ENCODE measurements at regions not wholly inside any gene's neighbourhood (a gene's known extent, or its start where the extent isn't known, plus 50 kb on each side); places are given as distances from the start of the nearest gene placed in this dataset.

GRCh38 chr10:63829020-63829419, 307.8 kb downstream of the REEP3 start:
- Mint-ChIP-seq H3K27ac (no peak overlapping the region), H3K27me3 (ENCODE audit: low read depth in 2 of 2) (peaks cover 3 to 7% of the 10 kb centered on the region in 2 donors), H3K4me1 (no peaks in the 10 kb centered on the region), H3K36me3 (no peaks in the 10 kb centered on the region), H3K9me3 (no peaks in the 10 kb centered on the region), H3K4me3 (no peak overlapping the region)
- no peak for TF ChIP-seq CTCF (IDR thresholded peaks at IDR 0.05)
- H3K27me3 ChIP-seq (ENCODE audit: control insufficient read depth, insufficient read depth, low read length) = no peaks in the 10 kb centered on the region
- H3K9me3 ChIP-seq (ENCODE audit: control insufficient read depth, insufficient read depth, low read length) = no peaks in the 10 kb centered on the region
- ATAC-seq (no peak), DNase-seq (no peak)
- H3K4me1 ChIP-seq (ENCODE audit: control insufficient read depth, insufficient read depth, low read length) = no peaks in the 10 kb centered on the region
- 80% methylated on average over 2 of the region's 2 CpGs for WGBS (ENCODE audit: insufficient coverage)
- H3K4me3 ChIP-seq (ENCODE audit: low read length) = no peak overlapping the region
- H3K27ac ChIP-seq (ENCODE audit: low read length) = no peak overlapping the region
- no peaks in the 10 kb centered on the region for H3K36me3 ChIP-seq (ENCODE audit: control insufficient read depth, insufficient read depth, low read length)
- intact Hi-C loops (cut with micrococcal nuclease) = no loop called here

GRCh38 chr10:63829573-63830149, 308.5 kb downstream of the REEP3 start:
- Histone ChIP-seq H3K9me3 (ENCODE audit: control insufficient read depth, insufficient read depth, low read length) (no peaks in the 10 kb centered on the region), H3K27ac (ENCODE audit: low read length) (no peak overlapping the region), H3K4me1 (ENCODE audit: control insufficient read depth, insufficient read depth, low read length) (no peaks in the 10 kb centered on the region), H3K36me3 (ENCODE audit: control insufficient read depth, insufficient read depth, low read length) (no peaks in the 10 kb centered on the region), H3K27me3 (ENCODE audit: control insufficient read depth, insufficient read depth, low read length) (no peaks in the 10 kb centered on the region), H3K4me3 (ENCODE audit: low read length) (no peak overlapping the region)
- intact Hi-C loops (cut with micrococcal nuclease) = no loop called here
- H3K27me3 Mint-ChIP-seq (ENCODE audit: low read depth in 2 of 2) = peaks cover 2 to 7% of the 10 kb centered on the region in 2 donors
- H3K4me3 Mint-ChIP-seq = no peak overlapping the region
- H3K9me3 Mint-ChIP-seq = no peaks in the 10 kb centered on the region
- H3K4me1 Mint-ChIP-seq = no peaks in the 10 kb centered on the region
- no peak for ATAC-seq
- no peak for TF ChIP-seq CTCF (IDR thresholded peaks at IDR 0.05)
- WGBS (ENCODE audit: insufficient coverage) = 59% methylated on average over 5 of the region's 5 CpGs
- no peak overlapping the region for H3K27ac Mint-ChIP-seq
- no peaks in the 10 kb centered on the region for H3K36me3 Mint-ChIP-seq
- no peak for DNase-seq

- no peak overlapping the region for H3K4me3 Mint-ChIP-seq
Measured at GRCh38 chr10:63832686-63833085, 311.5 kb downstream of the REEP3 start.

More at GRCh38 chr10:63832686-63833085, 311.5 kb downstream of the REEP3 start:
- no peak overlapping the region for H3K27ac ChIP-seq (ENCODE audit: low read length)
- no peak for TF ChIP-seq CTCF (IDR thresholded peaks at IDR 0.05)
- Mint-ChIP-seq H3K9me3 (no peaks in the 10 kb centered on the region), H3K27me3 (ENCODE audit: low read depth in 2 of 2) (peaks cover 2 to 7% of the 10 kb centered on the region in 2 donors), H3K36me3 (no peaks in the 10 kb centered on the region), H3K4me1 (no peaks in the 10 kb centered on the region), H3K27ac (no peak overlapping the region)
- no peaks in the 10 kb centered on the region for H3K36me3 ChIP-seq (ENCODE audit: control insufficient read depth, insufficient read depth, low read length)
- intact Hi-C loops (cut with micrococcal nuclease) = no loop called here
- no peaks in the 10 kb centered on the region for H3K9me3 ChIP-seq (ENCODE audit: control insufficient read depth, insufficient read depth, low read length)
- no peak overlapping the region for H3K4me3 ChIP-seq (ENCODE audit: low read length)
- ATAC-seq (no peak), DNase-seq (no peak)
- no peaks in the 10 kb centered on the region for H3K27me3 ChIP-seq (ENCODE audit: control insufficient read depth, insufficient read depth, low read length)
- no peaks in the 10 kb centered on the region for H3K4me1 ChIP-seq (ENCODE audit: control insufficient read depth, insufficient read depth, low read length)

Data from natural killer cell (primary cell).